Immature natural killer cell (primary cell): ENCODE measurements at regions not wholly inside any gene's neighbourhood (a gene's known extent, or its start where the extent isn't known, plus 50 kb on each side); places are given as distances from the start of the nearest gene placed in this dataset.

Source experiments
- DNase-seq, 3 donors: peaks; one replicate each; pipeline ENCODE4 v3.0.0; 2022; ENCODE audit warnings: mixed read lengths in 1 of 3
- H3K27ac Mint-ChIP-seq, 6 donors: one replicate each; pipeline ENCODE4 v1.8.0; 2020; ENCODE audit warnings: mixed read lengths in 6 of 6, mild to moderate bottlenecking in 5 of 6, inconsistent platforms in 4 of 6, moderate library complexity in 3 of 6
- H3K27me3 Mint-ChIP-seq, 3 donors: one replicate each; pipeline ENCODE4 v1.8.0; 2020 to 2021; ENCODE audit warnings: low read depth in 3 of 3, mild to moderate bottlenecking in 3 of 3, mixed read lengths in 3 of 3, moderate library complexity in 3 of 3, inconsistent platforms in 1 of 3
- H3K36me3 Mint-ChIP-seq, 3 donors: one replicate each; pipeline ENCODE4 v1.8.0; 2020; ENCODE audit warnings: mixed read lengths in 3 of 3, inconsistent platforms in 2 of 3, mild to moderate bottlenecking in 2 of 3
- H3K4me1 Mint-ChIP-seq, 2 donors: one replicate each; pipeline ENCODE4 v1.8.0; 2020; ENCODE audit warnings: inconsistent platforms in 2 of 2, mild to moderate bottlenecking in 2 of 2, mixed read lengths in 2 of 2, moderate library complexity in 1 of 2
- H3K4me3 Mint-ChIP-seq, 5 donors: one replicate each; pipeline ENCODE4 v1.8.0; 2020; ENCODE audit warnings: mild to moderate bottlenecking in 5 of 5, mixed read lengths in 5 of 5, inconsistent platforms in 3 of 5, moderate library complexity in 3 of 5
- H3K9me3 Mint-ChIP-seq, 6 donors: one replicate each; pipeline ENCODE4 v1.8.0; 2020; ENCODE audit warnings: mild to moderate bottlenecking in 6 of 6, mixed read lengths in 6 of 6, inconsistent platforms in 4 of 6, moderate library complexity in 3 of 6

DNA sequence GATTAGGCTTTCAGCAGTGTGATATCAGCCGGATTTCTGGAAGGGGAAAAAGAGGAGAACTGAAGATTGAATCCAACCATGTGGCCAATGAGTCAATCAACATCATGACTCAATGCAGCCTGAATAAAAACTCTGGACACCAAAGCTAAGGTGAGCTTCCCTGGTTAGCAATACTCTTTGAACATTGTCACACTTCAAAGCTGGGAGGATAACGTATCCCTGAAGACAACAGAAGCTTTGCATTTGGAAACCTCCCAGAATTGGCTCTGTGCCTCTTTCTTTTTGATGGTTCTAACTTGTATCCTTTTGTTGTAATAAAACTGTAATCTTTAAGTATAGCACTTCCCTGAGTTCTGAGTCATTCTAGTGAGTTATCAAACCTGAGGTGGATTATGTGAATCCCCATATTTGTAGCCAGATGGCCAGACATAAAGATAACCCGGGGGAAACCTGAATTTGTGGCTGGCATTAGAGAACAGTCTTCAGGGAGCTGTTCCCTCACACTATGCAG lies 284.4 kb downstream of the IPMK start:
- no peaks in the 10 kb centered on the region for H3K27me3 Mint-ChIP-seq
- H3K9me3 Mint-ChIP-seq, result peaks cover 0 to 24% (median 5%) of the 10 kb centered on the region in 6 donors
- no peak overlapping the region for H3K27ac Mint-ChIP-seq
- no peak for DNase-seq
- H3K4me1 Mint-ChIP-seq, result no peaks in the 10 kb centered on the region
- no peak overlapping the region for H3K4me3 Mint-ChIP-seq
- no peaks in the 10 kb centered on the region for H3K36me3 Mint-ChIP-seq

DNA sequence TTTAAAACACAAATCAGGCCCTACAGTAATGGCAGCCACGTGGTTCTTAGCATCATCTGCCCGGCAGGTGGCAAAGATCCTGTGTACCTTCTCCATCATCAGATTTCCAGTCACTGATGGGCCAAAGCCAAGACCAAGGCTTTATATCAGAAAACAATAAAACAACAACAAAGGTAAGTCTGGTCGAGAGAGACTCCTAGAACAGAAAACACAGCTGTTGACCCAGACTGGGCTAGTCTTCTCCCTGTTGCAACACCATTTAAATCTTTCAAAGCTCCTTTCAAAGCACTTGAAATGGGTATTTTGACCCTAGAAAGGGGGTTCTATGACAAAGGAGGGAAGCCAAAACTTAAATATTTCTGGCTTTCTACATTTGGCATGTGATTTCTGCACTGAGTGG lies 285.6 kb downstream of the IPMK start:
- Mint-ChIP-seq H3K9me3 (peaks cover 0 to 31% (median 10%) of the 10 kb centered on the region in 6 donors), H3K4me1 (no peaks in the 10 kb centered on the region), H3K27me3 (no peaks in the 10 kb centered on the region), H3K4me3 (no peak overlapping the region), H3K27ac (no peak overlapping the region), H3K36me3 (no peaks in the 10 kb centered on the region)
- no peak for DNase-seq

DNA sequence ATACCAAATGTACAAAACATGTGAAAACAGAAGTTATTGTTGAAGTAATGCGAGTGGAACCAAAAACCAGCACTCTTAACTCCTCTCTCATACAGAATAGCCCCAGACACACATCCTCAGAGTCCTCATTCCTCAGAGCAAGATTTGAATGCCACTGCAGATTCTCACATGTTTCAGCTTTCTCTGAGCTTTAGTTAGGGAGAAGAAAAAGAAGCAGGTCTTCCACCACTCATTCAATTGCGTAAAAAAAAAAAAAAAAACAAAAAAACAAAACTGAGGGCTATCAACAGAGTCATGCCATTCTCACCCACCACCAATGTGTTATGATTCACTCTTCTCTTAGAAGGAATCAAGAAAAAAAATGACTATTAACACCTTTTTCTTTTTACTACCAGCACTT lies 287.7 kb downstream of the IPMK start:
- peaks cover 0 to 1% (median 0%) of the 10 kb centered on the region in 3 donors for H3K27me3 Mint-ChIP-seq
- no peaks in the 10 kb centered on the region for H3K4me1 Mint-ChIP-seq
- peaks cover 0 to 36% (median 15%) of the 10 kb centered on the region in 6 donors for H3K9me3 Mint-ChIP-seq
- H3K27ac Mint-ChIP-seq, result no peak overlapping the region
- DNase-seq, result no peak
- no peaks in the 10 kb centered on the region for H3K36me3 Mint-ChIP-seq
- no peak overlapping the region for H3K4me3 Mint-ChIP-seq

DNA sequence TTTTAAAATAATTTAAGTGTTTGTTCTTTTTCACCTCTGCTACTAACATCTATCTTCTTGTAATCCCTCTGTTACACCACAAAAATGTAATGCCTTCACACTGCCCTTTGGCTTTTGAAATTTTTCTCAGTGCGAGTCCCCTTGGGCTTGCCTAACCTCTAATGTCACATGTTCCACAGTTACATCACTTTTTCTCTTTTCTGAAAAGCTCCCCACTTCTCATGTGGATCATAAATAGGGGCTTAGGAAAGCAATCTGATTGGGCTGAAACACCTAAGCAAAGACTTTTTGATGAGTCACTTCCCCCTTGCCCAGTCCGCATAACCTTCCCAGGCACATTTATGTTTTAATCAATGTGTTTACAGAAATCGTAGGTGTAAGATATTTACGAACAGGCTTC lies 288.2 kb downstream of the IPMK start:
- H3K9me3 Mint-ChIP-seq, result peaks cover 0 to 36% (median 16%) of the 10 kb centered on the region in 6 donors
- H3K27me3 Mint-ChIP-seq, result peaks cover 0 to 1% (median 0%) of the 10 kb centered on the region in 3 donors
- H3K4me3 Mint-ChIP-seq, result no peak overlapping the region
- H3K36me3 Mint-ChIP-seq, result no peaks in the 10 kb centered on the region
- no peak for DNase-seq
- H3K4me1 Mint-ChIP-seq, result no peaks in the 10 kb centered on the region
- no peak overlapping the region for H3K27ac Mint-ChIP-seq

DNA sequence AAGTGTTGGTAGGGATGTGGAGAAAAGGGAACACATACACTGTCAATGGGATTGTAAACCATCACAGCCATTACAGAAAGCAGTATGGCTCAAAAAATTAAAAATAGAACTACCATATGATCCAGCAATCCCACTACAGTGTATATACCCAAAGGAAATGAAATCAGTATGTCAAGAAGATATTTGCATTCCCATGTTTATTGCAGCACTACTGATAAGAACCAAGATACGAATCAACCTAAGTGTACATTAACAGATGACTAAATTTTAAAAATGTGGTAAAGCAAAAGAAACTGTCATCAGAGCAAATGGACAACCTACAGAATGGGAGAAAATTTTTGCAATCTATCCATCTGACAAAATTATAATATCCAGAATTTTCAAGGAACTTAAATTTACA lies 290.4 kb downstream of the IPMK start:
- H3K36me3 Mint-ChIP-seq, result peaks cover 0 to 3% (median 0%) of the 10 kb centered on the region in 3 donors
- H3K27ac Mint-ChIP-seq, result no peak overlapping the region
- no peak for DNase-seq
- H3K9me3 Mint-ChIP-seq, result peaks cover 0 to 36% (median 18%) of the 10 kb centered on the region in 6 donors
- H3K4me1 Mint-ChIP-seq, result no peaks in the 10 kb centered on the region
- H3K27me3 Mint-ChIP-seq, result peaks cover 0 to 1% (median 0%) of the 10 kb centered on the region in 3 donors
- H3K4me3 Mint-ChIP-seq, result no peak overlapping the region

DNA sequence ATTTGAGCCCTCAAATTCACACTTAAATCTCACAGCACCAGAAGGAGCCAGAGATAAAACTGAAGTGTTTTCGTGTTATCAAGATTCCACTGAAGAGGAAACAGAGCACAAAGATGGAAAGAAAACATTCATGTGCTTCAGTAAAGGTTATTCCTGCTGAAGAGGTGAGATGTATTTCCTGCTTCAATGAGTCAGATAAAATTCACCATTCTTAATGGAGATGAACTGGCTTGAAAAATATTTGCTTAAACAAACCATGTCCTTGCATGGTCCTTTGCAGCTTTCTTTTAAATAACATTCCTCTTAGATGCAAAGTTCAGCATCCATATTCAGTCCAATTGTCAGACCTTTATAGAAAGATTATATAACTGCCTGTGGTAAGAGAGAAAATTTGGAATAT lies 294.2 kb downstream of the IPMK start:
- peaks cover 0 to 1% (median 0%) of the 10 kb centered on the region in 3 donors for H3K27me3 Mint-ChIP-seq
- no peaks in the 10 kb centered on the region for H3K4me1 Mint-ChIP-seq
- H3K4me3 Mint-ChIP-seq, result no peak overlapping the region
- peaks cover 0 to 3% (median 0%) of the 10 kb centered on the region in 3 donors for H3K36me3 Mint-ChIP-seq
- no peak overlapping the region for H3K27ac Mint-ChIP-seq
- no peak for DNase-seq
- H3K9me3 Mint-ChIP-seq, result peaks cover 2 to 22% (median 17%) of the 10 kb centered on the region in 6 donors

DNA sequence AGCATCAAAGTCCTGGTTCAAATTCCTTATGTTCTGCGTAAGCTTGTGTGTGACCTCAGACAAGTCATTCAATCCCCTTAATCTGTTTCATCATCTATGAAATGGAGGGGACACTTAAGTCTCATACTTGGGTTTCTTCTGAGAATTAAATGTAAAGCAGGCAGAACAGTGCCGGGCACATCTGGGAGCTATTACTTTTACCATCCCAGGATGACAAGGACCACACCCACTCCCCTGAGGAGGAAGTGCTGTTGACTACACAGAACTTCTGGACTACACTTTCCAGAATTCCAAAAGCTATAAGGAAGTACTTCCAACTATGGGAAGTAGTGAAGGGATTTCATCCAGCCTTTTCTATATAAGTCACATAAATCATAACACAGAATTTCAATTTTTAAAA lies 294.9 kb downstream of the IPMK start:
- Mint-ChIP-seq H3K27me3 (peaks cover 0 to 1% (median 0%) of the 10 kb centered on the region in 3 donors), H3K4me3 (no peak overlapping the region), H3K36me3 (peaks cover 0 to 3% (median 0%) of the 10 kb centered on the region in 3 donors), H3K27ac (no peak overlapping the region), H3K4me1 (no peaks in the 10 kb centered on the region), H3K9me3 (peaks cover 2 to 25% (median 19%) of the 10 kb centered on the region in 6 donors)
- DNase-seq, result no peak

DNA sequence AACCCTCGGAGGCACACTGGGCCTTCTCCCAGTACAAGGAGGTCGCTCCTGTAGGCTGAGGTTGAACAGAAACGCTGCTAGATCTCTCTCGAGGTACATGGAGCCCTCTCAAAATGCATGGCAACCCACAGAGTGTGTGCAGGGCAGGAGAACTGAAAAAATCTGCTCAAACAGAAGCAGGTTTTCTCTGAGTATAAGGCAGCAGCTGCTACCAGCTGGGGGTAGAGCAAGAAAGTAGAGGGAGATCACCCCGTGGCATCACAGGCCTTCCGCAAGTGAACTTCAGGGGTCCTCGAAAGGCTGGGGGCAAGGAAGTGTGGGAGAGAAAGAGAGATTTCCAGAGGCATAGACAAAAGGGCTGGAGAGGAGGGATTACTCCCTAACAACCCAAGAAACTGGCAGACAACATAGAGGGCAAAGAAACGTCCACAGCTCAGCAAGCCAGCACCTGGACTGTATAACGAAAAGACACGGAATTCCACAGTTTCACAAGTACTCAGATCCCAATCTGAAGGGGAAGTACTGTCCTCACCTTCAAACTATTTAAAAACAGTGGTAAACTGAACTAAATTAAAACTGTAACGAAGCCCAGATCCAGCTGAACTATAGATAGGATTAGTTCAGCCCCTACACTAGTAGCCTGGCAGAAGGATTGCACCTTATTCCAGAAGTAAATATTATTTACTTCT lies 299.2 kb downstream of the IPMK start:
- no peaks in the 10 kb centered on the region for H3K36me3 Mint-ChIP-seq
- peaks cover 0 to 2% (median 0%) of the 10 kb centered on the region in 3 donors for H3K27me3 Mint-ChIP-seq
- H3K4me3 Mint-ChIP-seq, result no peak overlapping the region
- H3K4me1 Mint-ChIP-seq, result no peaks in the 10 kb centered on the region
- H3K9me3 Mint-ChIP-seq, result peaks cover 5 to 23% (median 16%) of the 10 kb centered on the region in 6 donors
- no peak for DNase-seq
- H3K27ac Mint-ChIP-seq, result no peak overlapping the region

DNA sequence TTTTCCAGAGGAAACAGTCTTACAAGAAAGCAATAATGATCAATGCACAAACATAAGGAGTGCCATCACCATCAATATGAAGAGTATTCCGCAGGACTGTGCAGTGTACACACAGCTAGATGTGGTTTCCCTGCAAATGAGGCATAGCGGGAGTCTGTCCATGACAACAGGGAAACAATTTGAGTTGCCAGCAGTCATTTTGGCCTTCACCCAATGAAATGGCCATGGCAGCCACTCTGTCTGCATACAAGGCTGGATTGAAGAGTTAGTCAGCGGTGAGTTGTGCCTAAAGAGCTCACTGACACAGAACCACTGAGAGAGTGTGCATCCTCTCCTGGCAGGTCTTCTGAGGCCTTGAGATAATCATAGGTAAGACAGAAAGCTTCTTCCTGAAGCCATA lies 303.3 kb downstream of the IPMK start:
- H3K4me1 Mint-ChIP-seq, result no peaks in the 10 kb centered on the region
- DNase-seq, result no peak
- H3K27ac Mint-ChIP-seq, result no peak overlapping the region
- no peak overlapping the region for H3K4me3 Mint-ChIP-seq
- no peaks in the 10 kb centered on the region for H3K36me3 Mint-ChIP-seq
- H3K9me3 Mint-ChIP-seq, result peaks cover 5 to 23% (median 16%) of the 10 kb centered on the region in 6 donors
- H3K27me3 Mint-ChIP-seq, result peaks cover 0 to 2% (median 0%) of the 10 kb centered on the region in 3 donors

DNA sequence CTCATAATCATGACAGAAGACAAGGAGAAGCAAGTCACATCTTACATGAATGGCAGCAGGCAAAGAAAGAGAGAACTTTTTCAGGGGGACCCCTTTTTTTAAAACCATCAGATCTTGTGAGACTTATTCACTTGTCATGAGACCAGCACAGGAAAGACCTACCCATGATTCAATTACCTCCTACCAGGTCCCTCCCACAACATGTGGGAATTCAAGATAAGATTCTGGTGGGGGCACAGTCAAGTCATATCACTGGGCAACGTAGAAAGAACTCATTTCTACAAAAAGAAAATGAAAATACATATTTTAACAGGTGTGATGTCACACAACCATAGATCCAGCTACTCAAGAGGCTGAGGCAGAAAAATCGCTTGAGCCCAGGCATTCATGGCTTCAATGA lies 304.1 kb downstream of the IPMK start:
- no peak overlapping the region for H3K27ac Mint-ChIP-seq
- H3K4me1 Mint-ChIP-seq, result no peaks in the 10 kb centered on the region
- H3K27me3 Mint-ChIP-seq, result peaks cover 0 to 2% (median 0%) of the 10 kb centered on the region in 3 donors
- peaks cover 7 to 23% (median 13%) of the 10 kb centered on the region in 6 donors for H3K9me3 Mint-ChIP-seq
- H3K36me3 Mint-ChIP-seq, result no peaks in the 10 kb centered on the region
- H3K4me3 Mint-ChIP-seq, result no peak overlapping the region
- no peak for DNase-seq

DNA sequence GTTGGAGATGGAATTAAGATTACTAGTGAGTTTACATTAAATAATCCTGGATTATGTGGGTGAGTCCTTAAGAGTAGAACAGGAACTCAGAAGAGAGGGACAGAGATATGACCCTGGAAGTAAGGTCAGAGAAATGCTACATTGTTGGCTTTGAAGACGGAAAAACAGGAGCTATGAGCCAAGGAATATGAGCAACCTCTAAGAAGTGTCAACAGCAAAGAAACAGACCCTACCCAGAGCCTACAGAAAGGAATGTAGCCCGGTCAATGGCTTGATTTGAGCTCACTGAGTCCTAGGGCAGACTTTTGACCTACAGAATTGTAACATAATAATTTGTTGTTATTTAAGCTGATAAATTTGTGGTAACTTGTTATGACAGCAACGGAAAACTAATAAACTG lies 304.9 kb downstream of the IPMK start:
- Mint-ChIP-seq H3K9me3 (peaks cover 6 to 27% (median 9%) of the 10 kb centered on the region in 6 donors), H3K4me3 (no peak overlapping the region), H3K4me1 (no peaks in the 10 kb centered on the region), H3K27me3 (peaks cover 0 to 2% (median 2%) of the 10 kb centered on the region in 3 donors), H3K36me3 (no peaks in the 10 kb centered on the region), H3K27ac (no peak overlapping the region)
- no peak for DNase-seq

DNA sequence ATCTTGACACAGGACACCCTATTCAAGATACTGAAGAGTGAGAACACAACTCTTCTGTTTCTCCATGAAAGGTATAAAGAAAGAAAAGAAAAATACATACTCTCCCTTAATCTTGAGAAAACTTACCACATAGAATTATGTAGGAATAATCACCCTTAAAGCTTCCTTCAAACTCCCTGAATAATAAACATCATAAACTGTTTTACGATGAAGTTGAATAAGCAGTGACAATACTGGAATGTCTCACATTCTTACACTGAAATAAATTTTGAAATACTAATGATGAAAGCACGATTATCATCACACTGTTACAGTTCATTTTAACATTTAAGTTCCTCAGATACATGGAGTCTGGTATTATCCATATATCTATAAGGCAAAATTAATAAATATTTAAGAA lies 306.2 kb downstream of the IPMK start:
- no peak overlapping the region for H3K27ac Mint-ChIP-seq
- no peak for DNase-seq
- peaks cover 6 to 24% (median 9%) of the 10 kb centered on the region in 6 donors for H3K9me3 Mint-ChIP-seq
- H3K27me3 Mint-ChIP-seq, result peaks cover 0 to 2% (median 0%) of the 10 kb centered on the region in 3 donors
- no peaks in the 10 kb centered on the region for H3K36me3 Mint-ChIP-seq
- H3K4me3 Mint-ChIP-seq, result no peak overlapping the region
- H3K4me1 Mint-ChIP-seq, result no peaks in the 10 kb centered on the region

DNA sequence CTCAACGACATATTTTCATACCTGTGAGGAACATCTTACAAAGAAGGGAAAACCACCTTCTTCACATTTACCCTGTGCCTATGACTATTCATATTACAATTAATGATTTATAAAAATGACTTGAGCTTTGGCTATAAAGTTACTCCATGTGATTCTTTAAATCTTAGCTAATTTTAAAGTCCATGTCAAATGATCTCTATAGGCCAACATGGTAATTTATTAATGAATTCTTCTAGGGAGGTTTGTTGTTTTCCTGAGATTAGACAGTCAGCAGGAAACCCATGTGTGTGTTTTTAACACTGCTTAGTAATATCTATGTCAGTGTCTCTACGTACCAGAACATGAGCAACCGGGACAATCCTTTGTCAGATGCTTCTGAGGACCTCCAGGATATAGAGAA lies 307.3 kb downstream of the IPMK start:
- Mint-ChIP-seq H3K36me3 (no peaks in the 10 kb centered on the region), H3K9me3 (peaks cover 4 to 14% (median 8%) of the 10 kb centered on the region in 6 donors), H3K4me3 (no peak overlapping the region), H3K27me3 (peaks cover 0 to 2% (median 0%) of the 10 kb centered on the region in 3 donors), H3K27ac (no peak overlapping the region), H3K4me1 (no peaks in the 10 kb centered on the region)
- DNase-seq, result no peak

DNA sequence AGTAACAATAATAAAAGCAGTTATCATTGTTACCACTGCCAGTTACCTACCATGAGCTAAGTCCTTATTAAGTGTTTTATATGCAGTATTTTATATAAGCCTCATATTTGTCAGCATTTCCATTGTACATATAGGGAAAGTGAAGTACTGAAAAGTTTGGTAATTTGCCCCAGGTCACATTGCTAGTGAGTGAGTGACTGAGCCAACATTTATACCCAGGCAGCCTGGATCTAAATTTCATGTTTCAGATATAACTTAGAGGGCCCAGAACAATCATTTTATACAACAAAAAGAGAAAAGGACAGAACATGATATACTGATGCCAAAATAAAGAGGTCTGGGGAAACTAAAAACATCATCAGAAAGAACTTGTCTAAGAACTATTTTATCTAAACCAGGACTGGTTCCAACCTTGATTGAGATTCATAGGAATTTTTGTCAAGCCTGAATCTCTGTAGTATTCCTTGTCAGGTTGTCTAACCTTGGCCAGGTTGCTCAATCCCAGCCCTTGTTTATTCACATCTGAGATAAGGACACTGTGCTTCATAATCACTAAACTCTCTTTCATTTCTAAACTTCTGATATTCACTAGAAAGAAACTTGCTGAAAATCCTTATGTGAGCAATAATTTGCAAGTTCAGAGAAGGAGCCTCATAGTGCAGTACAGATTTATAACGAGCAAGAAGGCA lies 308.2 kb downstream of the IPMK start:
- H3K9me3 Mint-ChIP-seq, result peaks cover 4 to 16% (median 7%) of the 10 kb centered on the region in 6 donors
- DNase-seq, result no peak
- H3K27me3 Mint-ChIP-seq, result peaks cover 0 to 2% (median 0%) of the 10 kb centered on the region in 3 donors
- H3K36me3 Mint-ChIP-seq, result no peaks in the 10 kb centered on the region
- no peak overlapping the region for H3K27ac Mint-ChIP-seq
- no peak overlapping the region for H3K4me3 Mint-ChIP-seq
- no peaks in the 10 kb centered on the region for H3K4me1 Mint-ChIP-seq
